GM23338 (cell line): ENCODE measurements at regions not wholly inside any gene's neighbourhood (a gene's known extent, or its start where the extent isn't known, plus 50 kb on each side); places are given as distances from the start of the nearest gene placed in this dataset.

Source experiments
- CREB1 ChIP-seq: fragments of 250-450 bp; sonication (Bioruptor Pico); IDR thresholded peaks from 2 replicates; pipeline ENCODE4 v1.5.0; 2020; ENCODE audit warnings: low read depth, mild to moderate bottlenecking, moderate library complexity
- CTCF ChIP-seq, 2 experiments: fragments of 200-600 bp in 1 of 2; sonication (generic) in 1 of 2; conservative IDR thresholded peaks; 2 replicates each; pipeline versions ENCODE4 v1.5.1 to v1.6.1; 2016 to 2017; ENCODE audit warnings: antibody characterized with exemption in 2 of 2, low read depth in 2 of 2, mild to moderate bottlenecking in 2 of 2, moderate library complexity in 1 of 2
- ETS1 ChIP-seq: IDR thresholded peaks from 2 replicates; pipeline ENCODE4 v1.6.1; 2016; ENCODE audit warnings: antibody characterized with exemption
- EZH2 ChIP-seq: fragments of 200-600 bp; sonication (generic); IDR thresholded peaks from one replicate; pipeline ENCODE4 v1.8.0; 2017; ENCODE audit warnings: antibody characterized with exemption, mild to moderate bottlenecking, low read depth; ENCODE audit not compliant: unreplicated experiment
- EZH2phosphoT487 ChIP-seq: fragments of 200-600 bp; sonication (generic); IDR thresholded peaks from one replicate; pipeline ENCODE4 v1.8.1; 2018; ENCODE audit warnings: antibody characterized with exemption; ENCODE audit not compliant: unreplicated experiment
- JUNB ChIP-seq: IDR thresholded peaks from one replicate; pipeline ENCODE4 v1.6.1; 2016; ENCODE audit warnings: antibody characterized with exemption; ENCODE audit not compliant: unreplicated experiment
- NANOG ChIP-seq: IDR thresholded peaks from 2 replicates; pipeline ENCODE4 v1.6.1; 2016; ENCODE audit warnings: antibody characterized with exemption, borderline replicate concordance
- POLR2AphosphoS5 ChIP-seq: IDR thresholded peaks from 2 replicates; pipeline ENCODE4 v1.6.1; 2016; ENCODE audit warnings: antibody characterized with exemption, low read depth
- REST ChIP-seq: IDR thresholded peaks from one replicate; pipeline ENCODE4 v1.6.1; 2018; ENCODE audit warnings: antibody characterized with exemption; ENCODE audit not compliant: unreplicated experiment

GRCh38 chr3:124075753-124076152 lies 83.8 kb upstream of the ROPN1 start:
- no peak for TF ChIP-seq CTCF (conservative IDR thresholded peaks at IDR 0.05; ENCODE audit: low read depth in 2 of 2)
- no peak for TF ChIP-seq JUNB
- TF ChIP-seq REST, result no peak
- no peak for TF ChIP-seq EZH2
- no peak for TF ChIP-seq CREB1 (CRISPR knock-in tag)
- TF ChIP-seq EZH2phosphoT487, result no peak
- no peak for TF ChIP-seq POLR2AphosphoS5
- TF ChIP-seq ETS1, result no peak
- TF ChIP-seq NANOG, result no peak
